K562 (cell line): ENCODE measurements at regions not wholly inside any gene's neighbourhood (a gene's known extent, or its start where the extent isn't known, plus 50 kb on each side); places are given as distances from the start of the nearest gene placed in this dataset.

Experiments
- ATAC-seq: fragments of 200-7000 bp; cut with Tn5 transposase; 3 replicates; pipeline ENCODE4 v1.9.1; 2020; ENCODE audit warnings: moderate library complexity
- BruUV-seq: library from RNA; stranded (reverse); fragments of 400-500 nt; replicated peaks from 2 replicates; lab custom pipeline; 2021; lab: Mats Ljungman, UMichigan
- CTCF ChIA-PET: fragments of 300-600 bp; formaldehyde crosslinking; extraction: SDS; loops from one replicate; lab custom pipeline; 2021; ENCODE audit warnings: low intra/inter-chr PET ratio; lab: Yijun Ruan, JAX
- POLR2A ChIA-PET: fragments of 300-600, 350-650 bp; sonication (Branson Sonifier 250); formaldehyde crosslinking; extraction: SDS; loops from one replicate; lab custom pipeline; 2021; ENCODE audit warnings: antibody characterized with exemption, inconsistent platforms; lab: Yijun Ruan, JAX
- DNase-seq, 4 experiments: peaks; one replicate each; pipeline versions ENCODE4 v3.0.0 to v3.0.0-alpha.2; 2011 to 2018; ENCODE audit warnings: low spot score in 3 of 4, mixed read lengths in 3 of 4; ENCODE audit errors: extremely low read depth in 1 of 4
- FAIRE-seq: peaks from 2 replicates; lab custom pipeline; 2011; peaks lifted over from hg19 to GRCh38; lab: Jason Lieb, UNC
- H2AFZ ChIP-seq: 2 replicates; pipeline ENCODE4 v1.6.0; 2011; ENCODE audit warnings: low read depth, low read length, control low read depth, inconsistent platforms
- H3K27ac ChIP-seq: fragments of 200-600 bp; 3 replicates; pipeline ENCODE4 v1.8.0; 2011; ENCODE audit warnings: low read depth, mild to moderate bottlenecking, control low read depth, inconsistent platforms, low read length, moderate library complexity, mixed read lengths; ENCODE audit errors: extremely low read depth
- H3K27me3 ChIP-seq, 2 experiments: fragments of 300-600 bp in 1 of 2; 2 replicates in 1 of 2; 3 replicates in 1 of 2; pipeline versions ENCODE4 v1.6.0 to v1.8.0; 2011; ENCODE audit warnings: inconsistent platforms in 2 of 2, low read length in 2 of 2, mild to moderate bottlenecking in 1 of 2, mixed read lengths in 1 of 2, moderate library complexity in 1 of 2; ENCODE audit not compliant: control insufficient read depth in 2 of 2, insufficient read depth in 2 of 2
- H3K36me3 ChIP-seq: fragments of 300-600 bp; 3 replicates; pipeline ENCODE4 v1.8.0; 2011; ENCODE audit warnings: mild to moderate bottlenecking, low read length, inconsistent platforms; ENCODE audit not compliant: control insufficient read depth, insufficient read depth
- H3K4me1 ChIP-seq, 2 experiments: fragments of 200-600 bp in 1 of 2; replicated peaks in 1 of 2; 2 replicates in 1 of 2; 3 replicates in 1 of 2; pipeline versions ENCODE4 v1.5.1 to v1.8.0; 2011; ENCODE audit warnings: inconsistent platforms in 2 of 2, low read length in 2 of 2, mild to moderate bottlenecking in 1 of 2, mixed read lengths in 1 of 2, moderate library complexity in 1 of 2; ENCODE audit not compliant: control insufficient read depth in 2 of 2, insufficient read depth in 2 of 2
- H3K4me2 ChIP-seq: 2 replicates; pipeline ENCODE4 v1.6.1; 2011; ENCODE audit warnings: low read length, control low read depth, inconsistent platforms, mixed read lengths; ENCODE audit not compliant: insufficient read depth
- H3K4me3 ChIP-seq: fragments of 200-600 bp; sonication (generic), shearing (Covaris generic); 2 replicates; pipeline ENCODE4 v1.5.1; 2016; ENCODE audit warnings: control low read depth, inconsistent platforms
- H3K79me2 ChIP-seq: fragments of 200-600 bp; 3 replicates; pipeline ENCODE4 v1.8.0; 2011; ENCODE audit warnings: low read length, inconsistent platforms; ENCODE audit not compliant: control insufficient read depth, insufficient read depth
- H3K9ac ChIP-seq, 2 experiments: 2 replicates each; pipeline versions ENCODE4 v1.6.0 to v1.6.1; 2011; ENCODE audit warnings: low read depth in 2 of 2, low read length in 2 of 2, control low read depth in 1 of 2, inconsistent platforms in 1 of 2, mild to moderate bottlenecking in 1 of 2, mixed read lengths in 1 of 2; ENCODE audit not compliant: insufficient read depth in 1 of 2
- H3K9me1 ChIP-seq: one replicate; pipeline ENCODE4 v1.6.0; 2011; ENCODE audit warnings: inconsistent platforms, mild to moderate bottlenecking, low read length, moderate library complexity; ENCODE audit not compliant: control insufficient read depth, insufficient read depth
- H3K9me3 ChIP-seq: replicated peaks from 2 replicates; pipeline ENCODE4 v1.5.1; 2011; ENCODE audit warnings: low read depth, low read length, inconsistent platforms; ENCODE audit not compliant: control insufficient read depth, insufficient read depth
- H4K20me1 ChIP-seq: replicated peaks from 2 replicates; pipeline ENCODE4 v1.6.1; 2011; ENCODE audit warnings: low read length, inconsistent platforms, mixed read lengths; ENCODE audit not compliant: control insufficient read depth, insufficient read depth
- BHLHE40 ChIP-seq: IDR thresholded peaks from 2 replicates; pipeline ENCODE4 v1.6.1; 2011; ENCODE audit warnings: low read length, improper control_type of control experiment
- BRF2 ChIP-seq: IDR thresholded peaks from 3 replicates; pipeline ENCODE4 v1.6.1; 2011; ENCODE audit warnings: borderline replicate concordance, mild to moderate bottlenecking; ENCODE audit not compliant: insufficient read length, insufficient read depth
- CHCHD3 ChIP-seq: fragments of 250-450 bp; sonication (Bioruptor Pico); IDR thresholded peaks from 2 replicates; pipeline ENCODE4 v2.1.2; 2022; ENCODE audit warnings: mild to moderate bottlenecking
- CREB5 ChIP-seq: fragments of 250-450 bp; sonication (Bioruptor Pico); IDR thresholded peaks from 2 replicates; pipeline ENCODE4 v1.5.0; 2020; ENCODE audit warnings: mild to moderate bottlenecking
- FOSL1 ChIP-seq: fragments of 200-800 bp; sonication (Bioruptor generic); conservative IDR thresholded peaks from 2 replicates; pipeline ENCODE4 v1.6.1; 2016; ENCODE audit warnings: missing genetic modification characterization, missing compliant biosample characterization
- GTF2E2 ChIP-seq: fragments of 200-800 bp; sonication (Bioruptor generic); IDR thresholded peaks from 2 replicates; pipeline ENCODE4 v1.6.1; 2016; ENCODE audit warnings: missing genetic modification characterization, missing compliant biosample characterization
- KLF10 ChIP-seq: fragments of 250-450 bp; sonication (Bioruptor Pico); IDR thresholded peaks from 2 replicates; pipeline ENCODE4 v1.6.1; 2021; ENCODE audit warnings: matching md5 sums
- LARP7 ChIP-seq: fragments of 450-650 bp; IDR thresholded peaks from 2 replicates; pipeline ENCODE4 v1.6.1; 2016
- LEF1 ChIP-seq: fragments of 450-650 bp; IDR thresholded peaks from 2 replicates; pipeline ENCODE4 v1.6.1; 2016; ENCODE audit warnings: mild to moderate bottlenecking
- MXD1 ChIP-seq: fragments of 250-450 bp; sonication (Bioruptor Pico); IDR thresholded peaks from 2 replicates; pipeline ENCODE4 v1.8.0; 2021; ENCODE audit warnings: borderline replicate concordance, mild to moderate bottlenecking, moderate library complexity; ENCODE audit not compliant: poor library complexity, severe bottlenecking
- NRF1 ChIP-seq, 2 experiments: fragments of 450-650 bp; IDR thresholded peaks in 1 of 2; conservative IDR thresholded peaks in 1 of 2; 2 replicates each; pipeline ENCODE4 v1.6.1; 2014; ENCODE audit warnings: mild to moderate bottlenecking in 2 of 2
- SFPQ ChIP-seq: fragments of 200-400 bp; formaldehyde crosslinking; IDR thresholded peaks from 2 replicates; pipeline ENCODE4 v1.6.1; 2017; ENCODE audit warnings: mild to moderate bottlenecking, low read depth, low read length, moderate library complexity
- TBL1XR1 ChIP-seq, 2 experiments: IDR thresholded peaks; 2 replicates each; pipeline ENCODE4 v1.6.1; 2012; ENCODE audit warnings: improper control_type of control experiment in 2 of 2, low read length in 2 of 2, mild to moderate bottlenecking in 1 of 2
- TCFL5 ChIP-seq: fragments of 250-450 bp; sonication (Bioruptor Pico); conservative IDR thresholded peaks from 2 replicates; pipeline ENCODE4 v1.6.1; 2021; ENCODE audit warnings: mild to moderate bottlenecking, moderate library complexity, matching md5 sums
- ZKSCAN3 ChIP-seq: fragments of 250-450 bp; sonication (Bioruptor Pico); IDR thresholded peaks from 2 replicates; pipeline ENCODE4 v1.4.0; 2020
- ZNF696 ChIP-seq: fragments of 250-450 bp; sonication (Bioruptor Pico); conservative IDR thresholded peaks from 2 replicates; pipeline ENCODE4 v1.4.0; 2020; ENCODE audit warnings: mild to moderate bottlenecking, moderate library complexity
- ZNF780A ChIP-seq: fragments of 250-450 bp; sonication (Bioruptor Pico); IDR thresholded peaks from 2 replicates; pipeline ENCODE4 v1.5.0; 2021; ENCODE audit warnings: mild to moderate bottlenecking
- WGBS: fragments of 100-300 bp; shearing (Covaris generic); methylation state at CpG from one replicate; pipeline ENCODE4 v1.1.6; 2016; ENCODE audit warnings: low coverage, mixed read lengths; ENCODE audit not compliant: insufficient coverage; ENCODE audit errors: missing lambda C conversion rate; 5-methylcytosine and 5-hydroxymethylcytosine counted together
- in situ Hi-C: fragments of 300-500 bp; cut with MboI; formaldehyde crosslinking; loops from 4 replicates; pipeline ENCODE4 v1.15.0; 2018; ENCODE audit warnings: inconsistent platforms, mixed read lengths
- intact Hi-C: fragments of 100-400 bp; cut with micrococcal nuclease; formaldehyde crosslinking; loops from 2 replicates; pipeline ENCODE4 v1.14.2; 2022

GRCh38 chr4:79585330-79585729 is 177.3 kb upstream of the GK2 start (continued):
- TF ChIP-seq ZKSCAN3 (CRISPR knock-in tag) (no peak), NRF1 (conservative IDR thresholded peaks at IDR 0.05 in 1 of 2, IDR thresholded peaks at IDR 0.05 in 1 of 2) (no peak), LARP7 (no peak), BRF2 (no peak)

- CTCF ChIA-PET, result no interaction called here
- in situ Hi-C loops, result no loop called here
- POLR2A ChIA-PET, result no interaction called here
Measured at GRCh38 chr4:79584902-79585301, 176.9 kb upstream of the GK2 start.

More at GRCh38 chr4:79584902-79585301, 176.9 kb upstream of the GK2 start:
- H2AFZ ChIP-seq, result no peak overlapping the region
- H3K4me3 ChIP-seq, result no peak overlapping the region
- H3K4me2 ChIP-seq, result no peak overlapping the region
- no peak for DNase-seq
- no peaks in the 10 kb centered on the region for H3K9me1 ChIP-seq
- no peaks in the 10 kb centered on the region for H3K9me3 ChIP-seq
- H3K27ac ChIP-seq, result no peak overlapping the region
- no peak for FAIRE-seq
- BruUV-seq, result no TSS peak
- TF ChIP-seq ZNF780A (no peak), GTF2E2 (tag) (no peak), LEF1 (no peak), KLF10 (no peak), BHLHE40 (no peak), SFPQ (no peak), TBL1XR1 (IDR thresholded peaks at IDR 0.05; ENCODE audit: low read length in 2 of 2) (no peak), MXD1 (CRISPR knock-in tag) (no peak), FOSL1 (tag) (no peak), CREB5 (CRISPR knock-in tag) (no peak), ZNF696 (CRISPR knock-in tag) (no peak), TCFL5 (CRISPR knock-in tag) (no peak), CHCHD3 (no peak)
- 13% methylated on average over 3 of the region's 3 CpGs for WGBS
- H3K4me1 ChIP-seq, result no peaks in the 10 kb centered on the region
- H3K27me3 ChIP-seq, result no peaks in the 10 kb centered on the region
- no peak overlapping the region for H3K9ac ChIP-seq
- H4K20me1 ChIP-seq, result no peaks in the 10 kb centered on the region
- no peak for ATAC-seq
- H3K79me2 ChIP-seq, result no peaks in the 10 kb centered on the region
- no peaks in the 10 kb centered on the region for H3K36me3 ChIP-seq
- intact Hi-C loops, result no loop called here
